ENCODE measurements at regions not wholly inside any gene's neighbourhood (a gene's known extent, or its start where the extent isn't known, plus 50 kb on each side); places are given as distances from the start of the nearest gene placed in this dataset.

- Histone ChIP-seq H2BK5ac (ENCODE audit: insufficient read length, low read length) (no peak overlapping the region), H2BK120ac (ENCODE audit: low read depth, low read length, poor library complexity, severe bottlenecking) (no peak overlapping the region), H2BK15ac (ENCODE audit: low read depth, low read length) (no peak overlapping the region), H3T11ph (ENCODE audit: low read length) (no peak overlapping the region), H3K18ac (ENCODE audit: insufficient read length, low read depth, low read length) (no peak overlapping the region), H3K79me2 (ENCODE audit: insufficient read depth, low read length) (no peaks in the 10 kb centered on the region), H3K23me2 (ENCODE audit: insufficient read length, low read depth, low read length, poor library complexity, severe bottlenecking) (no peaks in the 10 kb centered on the region), H2BK20ac (ENCODE audit: low read depth, low read length, poor library complexity, severe bottlenecking) (no peak overlapping the region), H3K27me3 (ENCODE audit: insufficient read depth, low read length) (no peaks in the 10 kb centered on the region), H4K20me1 (ENCODE audit: control insufficient read depth, insufficient read depth, insufficient read length) (no peaks in the 10 kb centered on the region), H3K4me2 (ENCODE audit: insufficient read depth, insufficient read length, low read length) (no peak overlapping the region), H3K79me1 (ENCODE audit: insufficient read depth, low read depth, low read length, poor library complexity, severe bottlenecking) (no peaks in the 10 kb centered on the region), H3K4ac (ENCODE audit: low read depth, low read length) (no peak overlapping the region), H4K8ac (replicated peaks; ENCODE audit: insufficient read length, low read depth, low read length) (no peak overlapping the region), H3K4me1 (ENCODE audit: insufficient read depth, low read length) (no peaks in the 10 kb centered on the region), H2BK12ac (ENCODE audit: insufficient read length, low read depth, low read length) (no peak overlapping the region), H2AK5ac (ENCODE audit: insufficient read length, low read length) (no peak overlapping the region), H4K91ac (ENCODE audit: insufficient read length, low read depth, low read length) (no peak overlapping the region), H3K14ac (ENCODE audit: insufficient read depth, low read length) (no peak overlapping the region), H3K56ac (ENCODE audit: insufficient read length, low read depth, low read length) (no peak overlapping the region), H2AFZ (ENCODE audit: low read length) (no peak overlapping the region), H3K27ac (ENCODE audit: insufficient read length, low read depth, low read length) (no peak overlapping the region), H3K9ac (ENCODE audit: extremely low read depth, insufficient read length, low read length) (no peak overlapping the region), H4K5ac (ENCODE audit: insufficient read length, low read depth, low read length) (no peak overlapping the region), H3K9me3 (ENCODE audit: control insufficient read depth, low read depth, low read length) (no peaks in the 10 kb centered on the region), H3K23ac (ENCODE audit: insufficient read length, low read depth, low read length) (no peak overlapping the region)
- Mint-ChIP-seq H3K27me3 (ENCODE audit: low read depth) (peaks cover 25% of the 10 kb centered on the region), H3K36me3 (ENCODE audit: insufficient read depth in 1 of 3, low read depth in 3 of 3) (no peaks in the 10 kb centered on the region), H3K4me3 (no peak overlapping the region), H3K27ac (no peak overlapping the region), H3K9me3 (no peaks in the 10 kb centered on the region), H3K4me1 (peaks cover 6% of the 10 kb centered on the region in 2 experiments; a peak in 3 of 4 replicates)
- WGBS (ENCODE audit: extremely low coverage, insufficient read length, low lambda C conversion rate) = no CpG with 5 or more reads among the region's 6 CpGs
- TF ChIP-seq CTCF (conservative IDR thresholded peaks at IDR 0.05) = no peak
- no peak for DNase-seq
Observed at GRCh38 chr9:87140605-87141109, 193.4 kb upstream of the GAS1 start.
